HL-60 (cell line): ENCODE measurements at regions not wholly inside any gene's neighbourhood (a gene's known extent, or its start where the extent isn't known, plus 50 kb on each side); places are given as distances from the start of the nearest gene placed in this dataset.

Experiments used
- DNase-seq, 2 experiments: peaks; one replicate each; pipeline ENCODE4 v3.0.0-alpha.2; 2010 to 2020; ENCODE audit warnings: low read depth in 1 of 2, low spot score in 1 of 2
- H3K27ac ChIP-seq: fragments of 250-450 bp; sonication (Bioruptor Pico); replicated peaks from 2 replicates; pipeline ENCODE4 v1.5.1; 2020; ENCODE audit warnings: mild to moderate bottlenecking, moderate library complexity
- H3K27me3 ChIP-seq: fragments of 250-450 bp; sonication (Bioruptor Pico); 2 replicates; pipeline ENCODE4 v1.5.1; 2021; ENCODE audit warnings: mild to moderate bottlenecking, moderate library complexity; ENCODE audit not compliant: insufficient read depth, poor library complexity, severe bottlenecking
- H3K4me3 ChIP-seq: replicated peaks from 2 replicates; pipeline ENCODE4 v1.5.1; 2011; ENCODE audit warnings: mild to moderate bottlenecking, control low read depth, low read length; ENCODE audit not compliant: insufficient read depth
- GABPA ChIP-seq: IDR thresholded peaks from 2 replicates; pipeline ENCODE4 v1.6.1; 2012; ENCODE audit warnings: low read depth
- POLR2AphosphoS5 ChIP-seq: IDR thresholded peaks from 2 replicates; pipeline ENCODE4 v1.6.1; 2012; ENCODE audit warnings: low read depth
- REST ChIP-seq: IDR thresholded peaks from 2 replicates; pipeline ENCODE4 v1.6.1; 2012; ENCODE audit warnings: low read depth; ENCODE audit not compliant: insufficient replicate concordance
- SPI1 ChIP-seq: IDR thresholded peaks from 2 replicates; pipeline ENCODE4 v1.6.1; 2012; ENCODE audit warnings: low read depth, mild to moderate bottlenecking, borderline replicate concordance
- TF ChIP-seq, protein P1 (sequence below): IDR thresholded peaks from one replicate; pipeline ENCODE4 v1.5.1; 2011; ENCODE audit warnings: low read length, control low read depth, inconsistent platforms; ENCODE audit not compliant: insufficient read depth

DNA sequence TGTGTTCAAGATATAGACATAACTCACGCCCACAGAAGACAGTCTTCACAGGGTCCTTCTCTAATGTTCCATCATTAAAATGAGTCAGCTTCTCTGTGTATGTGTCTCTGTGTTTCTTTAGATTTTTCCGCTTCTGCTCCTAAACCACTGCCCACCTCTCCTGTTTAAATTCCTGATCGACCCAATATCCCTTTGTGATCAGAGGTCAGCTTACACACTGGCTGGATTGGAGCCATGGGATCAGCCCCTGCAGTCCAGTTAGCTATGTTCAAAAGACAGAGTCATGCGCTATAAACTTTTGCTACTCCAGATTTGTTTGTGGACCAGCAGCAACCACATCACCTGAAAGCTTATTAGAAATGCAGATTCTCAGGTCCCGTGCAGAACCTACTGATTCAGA is 229.2 kb downstream of the C1D start:
- no peak overlapping the region for H3K27ac ChIP-seq
- TF ChIP-seq REST (no peak), POLR2AphosphoS5 (no peak), GABPA (no peak)
- TF ChIP-seq, protein P1, sequence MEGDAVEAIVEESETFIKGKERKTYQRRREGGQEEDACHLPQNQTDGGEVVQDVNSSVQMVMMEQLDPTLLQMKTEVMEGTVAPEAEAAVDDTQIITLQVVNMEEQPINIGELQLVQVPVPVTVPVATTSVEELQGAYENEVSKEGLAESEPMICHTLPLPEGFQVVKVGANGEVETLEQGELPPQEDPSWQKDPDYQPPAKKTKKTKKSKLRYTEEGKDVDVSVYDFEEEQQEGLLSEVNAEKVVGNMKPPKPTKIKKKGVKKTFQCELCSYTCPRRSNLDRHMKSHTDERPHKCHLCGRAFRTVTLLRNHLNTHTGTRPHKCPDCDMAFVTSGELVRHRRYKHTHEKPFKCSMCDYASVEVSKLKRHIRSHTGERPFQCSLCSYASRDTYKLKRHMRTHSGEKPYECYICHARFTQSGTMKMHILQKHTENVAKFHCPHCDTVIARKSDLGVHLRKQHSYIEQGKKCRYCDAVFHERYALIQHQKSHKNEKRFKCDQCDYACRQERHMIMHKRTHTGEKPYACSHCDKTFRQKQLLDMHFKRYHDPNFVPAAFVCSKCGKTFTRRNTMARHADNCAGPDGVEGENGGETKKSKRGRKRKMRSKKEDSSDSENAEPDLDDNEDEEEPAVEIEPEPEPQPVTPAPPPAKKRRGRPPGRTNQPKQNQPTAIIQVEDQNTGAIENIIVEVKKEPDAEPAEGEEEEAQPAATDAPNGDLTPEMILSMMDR = no peak
- DNase-seq = no peak
- no peak overlapping the region for H3K4me3 ChIP-seq
- H3K27me3 ChIP-seq = no peaks in the 10 kb centered on the region

DNA sequence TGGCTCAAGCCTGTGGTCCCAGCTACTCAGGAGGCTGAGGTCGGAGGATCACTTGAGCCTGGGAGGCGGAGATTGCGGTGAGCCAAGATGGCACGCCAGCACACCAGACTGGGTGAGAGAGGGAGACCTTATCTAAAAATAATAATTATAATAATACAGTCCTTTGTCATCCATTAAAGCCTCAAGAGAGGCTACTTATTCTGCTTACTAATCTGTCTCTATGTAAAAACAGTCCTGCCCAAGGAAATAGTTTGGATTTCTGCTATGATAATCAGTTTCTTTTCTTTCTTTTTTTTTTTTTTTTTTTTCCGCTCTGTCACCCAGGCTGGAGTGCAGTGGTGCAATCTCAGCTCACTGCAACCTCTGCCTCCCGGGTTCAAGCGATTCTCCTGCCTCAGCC is 228.3 kb downstream of the C1D start:
- TF ChIP-seq SPI1 (no peak), POLR2AphosphoS5 (no peak), REST (no peak), GABPA (no peak)
- TF ChIP-seq, protein P1 = no peak
- DNase-seq = no peak
- no peak overlapping the region for H3K4me3 ChIP-seq
- no peak overlapping the region for H3K27ac ChIP-seq
- no peaks in the 10 kb centered on the region for H3K27me3 ChIP-seq

- no peak for DNase-seq
- Histone ChIP-seq H3K4me3 (no peak overlapping the region), H3K27me3 (no peaks in the 10 kb centered on the region), H3K27ac (no peak overlapping the region)
- no peak for TF ChIP-seq POLR2AphosphoS5
- TF ChIP-seq GABPA = no peak
- no peak for TF ChIP-seq SPI1
- TF ChIP-seq REST = no peak
- TF ChIP-seq, protein P1 = no peak
Measured at GRCh38 chr2:67835266-67835665, 227.5 kb downstream of the C1D start.
